HEK293T (cell line): ENCODE measurements at regions not wholly inside any gene's neighbourhood (a gene's known extent, or its start where the extent isn't known, plus 50 kb on each side); places are given as distances from the start of the nearest gene placed in this dataset.

Experiments used
- ARNT ChIP-seq: fragments of 450-650 bp; IDR thresholded peaks from 2 replicates; pipeline ENCODE4 v1.6.1; 2017; ENCODE audit warnings: mild to moderate bottlenecking
- BHLHE40 ChIP-seq: fragments of 450-650 bp; IDR thresholded peaks from 2 replicates; pipeline ENCODE4 v1.6.1; 2016; ENCODE audit warnings: mild to moderate bottlenecking, moderate library complexity, borderline replicate concordance
- FOXA1 ChIP-seq: fragments of 450-650 bp; IDR thresholded peaks from 2 replicates; pipeline ENCODE4 v1.6.1; 2016; ENCODE audit warnings: mild to moderate bottlenecking
- SP1 ChIP-seq: fragments of 450-650 bp; IDR thresholded peaks from 2 replicates; pipeline ENCODE4 v1.6.1; 2017
- SUZ12 ChIP-seq: fragments of 450-650 bp; IDR thresholded peaks from 2 replicates; pipeline ENCODE4 v1.6.1; 2016; ENCODE audit warnings: mild to moderate bottlenecking
- ZNF384 ChIP-seq: fragments of 450-650 bp; IDR thresholded peaks from 2 replicates; pipeline ENCODE4 v1.6.1; 2016

DNA sequence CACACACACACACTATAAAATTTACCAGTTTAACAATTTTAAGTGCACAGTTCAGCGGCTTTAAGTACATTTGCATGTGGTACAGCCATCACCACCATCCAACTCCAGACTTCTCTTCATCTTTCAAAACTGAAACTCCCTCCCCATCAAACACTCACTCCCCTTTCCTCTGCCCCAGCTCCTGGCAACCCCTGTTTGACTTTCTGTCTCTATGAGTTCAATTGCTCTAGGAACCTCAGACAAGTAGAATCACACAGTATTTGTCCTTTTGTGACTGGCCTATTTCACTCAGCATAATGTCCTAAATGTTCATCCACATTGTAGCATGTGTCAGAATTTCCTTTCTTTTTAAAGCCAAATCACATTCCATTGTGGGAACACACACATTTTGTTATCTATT, 302.8 kb upstream of the FOXQ1 start:
- TF ChIP-seq BHLHE40 (no peak), SUZ12 (no peak), FOXA1 (no peak), SP1 (no peak), ARNT (no peak), ZNF384 (no peak)
